HL-60 (cell line): ENCODE measurements at regions not wholly inside any gene's neighbourhood (a gene's known extent, or its start where the extent isn't known, plus 50 kb on each side); places are given as distances from the start of the nearest gene placed in this dataset.

Source experiments
- DNase-seq, 2 experiments: peaks; one replicate each; pipeline ENCODE4 v3.0.0-alpha.2; 2010 to 2020; ENCODE audit warnings: low read depth in 1 of 2, low spot score in 1 of 2
- H3K27ac ChIP-seq: fragments of 250-450 bp; sonication (Bioruptor Pico); replicated peaks from 2 replicates; pipeline ENCODE4 v1.5.1; 2020; ENCODE audit warnings: mild to moderate bottlenecking, moderate library complexity
- H3K27me3 ChIP-seq: fragments of 250-450 bp; sonication (Bioruptor Pico); 2 replicates; pipeline ENCODE4 v1.5.1; 2021; ENCODE audit warnings: mild to moderate bottlenecking, moderate library complexity; ENCODE audit not compliant: insufficient read depth, poor library complexity, severe bottlenecking
- H3K4me3 ChIP-seq: replicated peaks from 2 replicates; pipeline ENCODE4 v1.5.1; 2011; ENCODE audit warnings: mild to moderate bottlenecking, control low read depth, low read length; ENCODE audit not compliant: insufficient read depth
- GABPA ChIP-seq: IDR thresholded peaks from 2 replicates; pipeline ENCODE4 v1.6.1; 2012; ENCODE audit warnings: low read depth
- POLR2AphosphoS5 ChIP-seq: IDR thresholded peaks from 2 replicates; pipeline ENCODE4 v1.6.1; 2012; ENCODE audit warnings: low read depth
- REST ChIP-seq: IDR thresholded peaks from 2 replicates; pipeline ENCODE4 v1.6.1; 2012; ENCODE audit warnings: low read depth; ENCODE audit not compliant: insufficient replicate concordance
- SPI1 ChIP-seq: IDR thresholded peaks from 2 replicates; pipeline ENCODE4 v1.6.1; 2012; ENCODE audit warnings: low read depth, mild to moderate bottlenecking, borderline replicate concordance
- TF ChIP-seq, protein P1 (sequence below): IDR thresholded peaks from one replicate; pipeline ENCODE4 v1.5.1; 2011; ENCODE audit warnings: low read length, control low read depth, inconsistent platforms; ENCODE audit not compliant: insufficient read depth

DNA sequence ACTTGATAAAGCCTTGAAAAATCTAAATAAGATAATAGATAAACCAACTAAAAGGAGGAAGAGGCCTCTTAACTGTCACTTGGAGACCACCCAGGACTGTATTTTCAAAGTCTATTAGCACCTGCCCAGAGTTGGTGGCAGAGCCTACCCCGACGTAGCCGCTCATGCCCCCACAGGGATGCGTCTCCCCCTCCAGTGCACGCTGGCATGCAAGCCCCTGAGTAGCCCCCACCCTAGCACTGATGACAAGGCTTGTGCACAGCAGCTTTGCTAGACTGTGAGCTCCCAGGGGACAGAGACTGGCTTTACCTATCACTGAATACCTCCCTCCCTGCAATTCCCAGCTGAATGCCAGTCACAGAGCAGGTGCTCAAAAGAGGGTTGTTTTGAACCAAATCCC, 54.1 kb upstream of the HES1 start:
- Histone ChIP-seq H3K4me3 (no peak overlapping the region), H3K27me3 (no peaks in the 10 kb centered on the region), H3K27ac (no peak overlapping the region)
- no peak for DNase-seq
- TF ChIP-seq POLR2AphosphoS5 (no peak), SPI1 (no peak), REST (no peak), GABPA (no peak)
- TF ChIP-seq, protein P1, sequence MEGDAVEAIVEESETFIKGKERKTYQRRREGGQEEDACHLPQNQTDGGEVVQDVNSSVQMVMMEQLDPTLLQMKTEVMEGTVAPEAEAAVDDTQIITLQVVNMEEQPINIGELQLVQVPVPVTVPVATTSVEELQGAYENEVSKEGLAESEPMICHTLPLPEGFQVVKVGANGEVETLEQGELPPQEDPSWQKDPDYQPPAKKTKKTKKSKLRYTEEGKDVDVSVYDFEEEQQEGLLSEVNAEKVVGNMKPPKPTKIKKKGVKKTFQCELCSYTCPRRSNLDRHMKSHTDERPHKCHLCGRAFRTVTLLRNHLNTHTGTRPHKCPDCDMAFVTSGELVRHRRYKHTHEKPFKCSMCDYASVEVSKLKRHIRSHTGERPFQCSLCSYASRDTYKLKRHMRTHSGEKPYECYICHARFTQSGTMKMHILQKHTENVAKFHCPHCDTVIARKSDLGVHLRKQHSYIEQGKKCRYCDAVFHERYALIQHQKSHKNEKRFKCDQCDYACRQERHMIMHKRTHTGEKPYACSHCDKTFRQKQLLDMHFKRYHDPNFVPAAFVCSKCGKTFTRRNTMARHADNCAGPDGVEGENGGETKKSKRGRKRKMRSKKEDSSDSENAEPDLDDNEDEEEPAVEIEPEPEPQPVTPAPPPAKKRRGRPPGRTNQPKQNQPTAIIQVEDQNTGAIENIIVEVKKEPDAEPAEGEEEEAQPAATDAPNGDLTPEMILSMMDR, result no peak

GRCh38 chr3:194082743-194083636, 53.0 kb upstream of the HES1 start:
- H3K27ac ChIP-seq, result no peak overlapping the region
- DNase-seq, result no peak
- TF ChIP-seq SPI1 (no peak), POLR2AphosphoS5 (no peak), REST (no peak), GABPA (no peak)
- TF ChIP-seq, protein P1, result no peak
- H3K4me3 ChIP-seq, result no peak overlapping the region
- no peaks in the 10 kb centered on the region for H3K27me3 ChIP-seq

- no peak for TF ChIP-seq REST
- no peak for TF ChIP-seq POLR2AphosphoS5
- no peak for TF ChIP-seq GABPA
- TF ChIP-seq, protein P1, result no peak
- TF ChIP-seq SPI1, result no peak
- Histone ChIP-seq H3K27ac (no peak overlapping the region), H3K4me3 (no peak overlapping the region), H3K27me3 (no peaks in the 10 kb centered on the region)
- DNase-seq, result no peak
These were observed 52.2 kb upstream of the HES1 start for GRCh38 chr3:194083637-194084224.
